ENCODE measurements at regions not wholly inside any gene's neighbourhood (a gene's known extent, or its start where the extent isn't known, plus 50 kb on each side); places are given as distances from the start of the nearest gene placed in this dataset.
A peak's percentile ranks its signal among the peaks of the same experiment; 100 is the strongest.

GRCh38 chr10:28734938-28735759 lies 57.8 kb downstream of the BAMBI start (continued):
- peak; percentile 34 for TF ChIP-seq TAL1 (IDR thresholded peaks at IDR 0.05)
- no peak for TF ChIP-seq RBM22 (IDR thresholded peaks at IDR 0.05; ENCODE audit: low read depth, low read length, poor library complexity, severe bottlenecking)
- peak; percentile 79 for TF ChIP-seq NBN (IDR thresholded peaks at IDR 0.05; ENCODE audit: low read depth)
- TF ChIP-seq PHF20 (IDR thresholded peaks at IDR 0.05; ENCODE audit: partially characterized antibody): peak; percentile 67
- no peak for TF ChIP-seq FOXP4 (CRISPR knock-in tag; IDR thresholded peaks at IDR 0.05; ENCODE audit: borderline replicate concordance)
- TF ChIP-seq THRA (IDR thresholded peaks at IDR 0.05): no peak
- no peak for TF ChIP-seq ZNF354B (CRISPR knock-in tag; IDR thresholded peaks at IDR 0.05)
- TF ChIP-seq SRSF7 (optimal IDR thresholded peaks at IDR 0.05; ENCODE audit: low read depth, low read length): no peak
- TF ChIP-seq ATF7 (IDR thresholded peaks at IDR 0.05): peak; percentile 94
- TF ChIP-seq HLTF (IDR thresholded peaks at IDR 0.05): no peak
- TF ChIP-seq HOXB6 (CRISPR knock-in tag; IDR thresholded peaks at IDR 0.05; ENCODE audit: borderline replicate concordance): no peak
- TF ChIP-seq TRIM28 (IDR thresholded peaks at IDR 0.05): peak; percentile 54; the same call in 1 of the 2 replicates
- TF ChIP-seq ETS1 (conservative IDR thresholded peaks at IDR 0.05; ENCODE audit: control insufficient read depth, low read depth, low read length): no peak
- TF ChIP-seq PCBP1 (IDR thresholded peaks at IDR 0.05; ENCODE audit: low read depth, low read length, poor library complexity, severe bottlenecking): no peak
- peak; percentile 84 to 94 for TF ChIP-seq KDM1A (IDR thresholded peaks at IDR 0.05)
- TF ChIP-seq MTF1 (CRISPR knock-in tag; IDR thresholded peaks at IDR 0.05; ENCODE audit: borderline replicate concordance): no peak
- TF ChIP-seq ZBTB26 (CRISPR knock-in tag; IDR thresholded peaks at IDR 0.05): no peak
